ENCODE measurements at regions not wholly inside any gene's neighbourhood (a gene's known extent, or its start where the extent isn't known, plus 50 kb on each side); places are given as distances from the start of the nearest gene placed in this dataset.

DNA sequence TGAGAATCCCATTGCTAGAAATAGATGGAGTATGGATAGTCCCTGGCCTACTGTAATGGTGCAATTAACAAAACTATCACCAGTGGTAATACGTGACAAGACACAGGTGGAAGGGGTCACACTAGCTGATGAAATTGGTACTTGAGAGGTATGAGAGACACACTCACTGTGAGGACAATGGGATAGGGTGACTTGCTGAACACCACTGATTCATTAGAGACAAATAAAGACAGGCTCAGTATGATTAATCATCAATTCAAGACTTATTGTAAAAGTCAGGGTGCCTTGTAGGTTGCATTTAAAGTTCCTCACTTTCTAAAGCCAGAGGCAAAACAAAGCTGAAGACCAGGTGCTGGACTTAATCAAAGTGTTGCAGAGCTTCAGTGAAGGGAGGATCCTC lies 361.6 kb upstream of the EMCN start:
- TF ChIP-seq, protein P1, sequence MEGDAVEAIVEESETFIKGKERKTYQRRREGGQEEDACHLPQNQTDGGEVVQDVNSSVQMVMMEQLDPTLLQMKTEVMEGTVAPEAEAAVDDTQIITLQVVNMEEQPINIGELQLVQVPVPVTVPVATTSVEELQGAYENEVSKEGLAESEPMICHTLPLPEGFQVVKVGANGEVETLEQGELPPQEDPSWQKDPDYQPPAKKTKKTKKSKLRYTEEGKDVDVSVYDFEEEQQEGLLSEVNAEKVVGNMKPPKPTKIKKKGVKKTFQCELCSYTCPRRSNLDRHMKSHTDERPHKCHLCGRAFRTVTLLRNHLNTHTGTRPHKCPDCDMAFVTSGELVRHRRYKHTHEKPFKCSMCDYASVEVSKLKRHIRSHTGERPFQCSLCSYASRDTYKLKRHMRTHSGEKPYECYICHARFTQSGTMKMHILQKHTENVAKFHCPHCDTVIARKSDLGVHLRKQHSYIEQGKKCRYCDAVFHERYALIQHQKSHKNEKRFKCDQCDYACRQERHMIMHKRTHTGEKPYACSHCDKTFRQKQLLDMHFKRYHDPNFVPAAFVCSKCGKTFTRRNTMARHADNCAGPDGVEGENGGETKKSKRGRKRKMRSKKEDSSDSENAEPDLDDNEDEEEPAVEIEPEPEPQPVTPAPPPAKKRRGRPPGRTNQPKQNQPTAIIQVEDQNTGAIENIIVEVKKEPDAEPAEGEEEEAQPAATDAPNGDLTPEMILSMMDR (IDR thresholded peaks at IDR 0.05; ENCODE audit: insufficient read depth, low read length, poor library complexity, severe bottlenecking): no peak
- no peak for TF ChIP-seq EZH2phosphoT487 (conservative IDR thresholded peaks at IDR 0.05; ENCODE audit: low read length)
- H4K20me1 ChIP-seq (ENCODE audit: low read depth, low read length): no peaks in the 10 kb centered on the region
- H3K4me2 ChIP-seq (ENCODE audit: low read depth, low read length, poor library complexity, severe bottlenecking): no peak overlapping the region
- H2AFZ ChIP-seq (ENCODE audit: low read depth, low read length, severe bottlenecking): no peak overlapping the region
- no peaks in the 10 kb centered on the region for H3F3A ChIP-seq (ENCODE audit: insufficient read depth)
- H3K27ac ChIP-seq (ENCODE audit: low read depth, low read length): no peak overlapping the region
- H3K9me3 ChIP-seq (ENCODE audit: insufficient read depth, low read length): no peaks in the 10 kb centered on the region
- H3K9me2 ChIP-seq (replicated peaks; ENCODE audit: insufficient read depth, low read length): no peaks in the 10 kb centered on the region
- H3K27me3 ChIP-seq (ENCODE audit: low read length): no peaks in the 10 kb centered on the region
- no peaks in the 10 kb centered on the region for H3K36me3 ChIP-seq (ENCODE audit: low read length)
- no peak overlapping the region for H3K4me3 ChIP-seq (ENCODE audit: insufficient read depth, low read length, poor library complexity, severe bottlenecking)
- H3K79me2 ChIP-seq (ENCODE audit: insufficient read depth, low read length): no peaks in the 10 kb centered on the region
- H3K9ac ChIP-seq (ENCODE audit: low read length): no peak overlapping the region

DNA sequence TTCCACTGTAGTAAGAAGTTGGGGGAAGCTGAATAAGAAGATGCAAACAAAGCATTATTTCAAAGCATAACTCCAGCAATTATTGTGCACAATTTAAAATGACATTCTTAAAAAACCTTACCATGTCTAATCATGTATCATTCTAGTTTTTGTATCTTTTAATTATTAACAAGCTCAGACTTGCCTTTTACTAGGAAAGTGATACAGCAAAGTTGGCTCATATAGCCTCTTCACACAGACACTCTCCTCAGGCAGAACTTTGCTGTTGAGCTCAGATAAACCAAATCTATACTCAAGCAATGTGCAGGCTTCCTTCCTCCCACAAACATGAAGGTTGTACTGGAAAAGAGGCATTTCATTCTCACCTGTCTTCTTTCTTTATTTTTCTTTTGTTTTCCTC lies 358.7 kb upstream of the EMCN start:
- no peaks in the 10 kb centered on the region for H3K79me2 ChIP-seq (ENCODE audit: insufficient read depth, low read length)
- H3K27ac ChIP-seq (ENCODE audit: low read depth, low read length): no peak overlapping the region
- H4K20me1 ChIP-seq (ENCODE audit: low read depth, low read length): no peaks in the 10 kb centered on the region
- no peaks in the 10 kb centered on the region for H3K27me3 ChIP-seq (ENCODE audit: low read length)
- H2AFZ ChIP-seq (ENCODE audit: low read depth, low read length, severe bottlenecking): no peak overlapping the region
- no peak overlapping the region for H3K9ac ChIP-seq (ENCODE audit: low read length)
- H3K4me3 ChIP-seq (ENCODE audit: insufficient read depth, low read length, poor library complexity, severe bottlenecking): no peak overlapping the region
- H3F3A ChIP-seq (ENCODE audit: insufficient read depth): no peaks in the 10 kb centered on the region
- no peaks in the 10 kb centered on the region for H3K36me3 ChIP-seq (ENCODE audit: low read length)
- no peak overlapping the region for H3K4me2 ChIP-seq (ENCODE audit: low read depth, low read length, poor library complexity, severe bottlenecking)
- no peak for TF ChIP-seq EZH2phosphoT487 (conservative IDR thresholded peaks at IDR 0.05; ENCODE audit: low read length)
- TF ChIP-seq, protein P1 (IDR thresholded peaks at IDR 0.05; ENCODE audit: insufficient read depth, low read length, poor library complexity, severe bottlenecking): no peak
- H3K9me3 ChIP-seq (ENCODE audit: insufficient read depth, low read length): no peaks in the 10 kb centered on the region
- no peaks in the 10 kb centered on the region for H3K9me2 ChIP-seq (replicated peaks; ENCODE audit: insufficient read depth, low read length)

DNA sequence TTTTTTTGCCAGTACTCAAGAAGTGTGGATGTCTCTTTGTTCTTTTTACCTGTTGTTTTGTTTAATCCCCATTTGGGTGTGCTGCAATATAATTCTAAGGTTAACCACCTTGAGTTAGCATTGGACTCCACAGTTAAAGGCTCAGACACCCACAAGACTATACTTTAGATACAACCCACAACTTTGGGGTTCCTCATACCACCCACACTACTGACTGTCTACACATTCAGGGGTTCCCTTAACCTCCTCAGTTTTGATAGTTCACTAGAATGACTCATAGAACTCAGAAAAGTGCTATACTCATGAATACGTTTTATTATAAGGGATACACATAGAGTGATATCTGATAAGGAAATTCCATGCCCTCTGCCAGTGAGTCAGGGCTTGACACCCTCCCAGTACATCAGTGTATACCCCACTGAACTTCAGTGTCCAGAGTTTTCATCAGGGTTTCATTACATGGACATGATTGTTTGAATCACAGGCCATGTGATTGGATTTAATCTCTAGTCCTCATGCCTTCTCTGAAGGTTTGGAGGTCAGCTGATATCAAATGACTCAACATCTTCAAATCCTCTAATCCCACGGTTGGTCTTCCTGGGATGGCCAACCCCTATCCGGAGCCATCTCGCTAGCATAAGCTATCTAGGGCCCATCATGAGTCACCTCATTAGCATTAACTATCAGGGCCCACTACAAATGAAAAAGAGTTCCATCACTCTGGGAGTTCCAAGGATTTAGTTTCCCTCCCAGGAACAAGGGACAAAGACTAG lies 357.7 kb upstream of the EMCN start:
- Histone ChIP-seq H3K36me3 (ENCODE audit: low read length) (no peaks in the 10 kb centered on the region), H3K9me2 (replicated peaks; ENCODE audit: insufficient read depth, low read length) (no peaks in the 10 kb centered on the region), H3K4me2 (ENCODE audit: low read depth, low read length, poor library complexity, severe bottlenecking) (no peak overlapping the region), H3K27ac (ENCODE audit: low read depth, low read length) (no peak overlapping the region), H2AFZ (ENCODE audit: low read depth, low read length, severe bottlenecking) (no peak overlapping the region), H4K20me1 (ENCODE audit: low read depth, low read length) (no peaks in the 10 kb centered on the region), H3F3A (ENCODE audit: insufficient read depth) (no peaks in the 10 kb centered on the region), H3K9ac (ENCODE audit: low read length) (no peak overlapping the region), H3K9me3 (ENCODE audit: insufficient read depth, low read length) (no peaks in the 10 kb centered on the region), H3K27me3 (ENCODE audit: low read length) (no peaks in the 10 kb centered on the region), H3K4me3 (ENCODE audit: insufficient read depth, low read length, poor library complexity, severe bottlenecking) (no peak overlapping the region), H3K79me2 (ENCODE audit: insufficient read depth, low read length) (no peaks in the 10 kb centered on the region)
- no peak for TF ChIP-seq EZH2phosphoT487 (conservative IDR thresholded peaks at IDR 0.05; ENCODE audit: low read length)
- TF ChIP-seq, protein P1 (IDR thresholded peaks at IDR 0.05; ENCODE audit: insufficient read depth, low read length, poor library complexity, severe bottlenecking): no peak

Data from SU-DHL-6 (cell line).